HEK293T (cell line): ENCODE measurements at regions not wholly inside any gene's neighbourhood (a gene's known extent, or its start where the extent isn't known, plus 50 kb on each side); places are given as distances from the start of the nearest gene placed in this dataset.
A peak's percentile ranks its signal among the peaks of the same experiment; 100 is the strongest.

ENCODE experiments used
- CTCF ChIA-PET: fragments of 350-600 bp; formaldehyde crosslinking; extraction: SDS; loops from one replicate; lab custom pipeline; 2021; ENCODE audit warnings: antibody characterized with exemption, inconsistent platforms; lab: Yijun Ruan, JAX
- POLR2A ChIA-PET: fragments of 350-600 bp; formaldehyde crosslinking; extraction: SDS; loops from one replicate; lab custom pipeline; 2020; ENCODE audit warnings: antibody characterized with exemption, inconsistent platforms; lab: Yijun Ruan, JAX
- DNase-seq: peaks from one replicate; pipeline ENCODE4 v3.0.0; 2012; ENCODE audit warnings: mixed read lengths; ENCODE audit errors: extremely low spot score
- ARNT ChIP-seq: fragments of 450-650 bp; IDR thresholded peaks from 2 replicates; pipeline ENCODE4 v1.6.1; 2017; ENCODE audit warnings: mild to moderate bottlenecking
- BHLHE40 ChIP-seq: fragments of 450-650 bp; IDR thresholded peaks from 2 replicates; pipeline ENCODE4 v1.6.1; 2016; ENCODE audit warnings: mild to moderate bottlenecking, moderate library complexity, borderline replicate concordance
- CTBP1 ChIP-seq: fragments of 450-650 bp; IDR thresholded peaks from 2 replicates; pipeline ENCODE4 v1.6.1; 2016; ENCODE audit warnings: borderline replicate concordance
- ELF4 ChIP-seq: fragments of 450-650 bp; IDR thresholded peaks from 2 replicates; pipeline ENCODE4 v1.6.1; 2017; ENCODE audit warnings: antibody characterized with exemption
- FOXA1 ChIP-seq: fragments of 450-650 bp; IDR thresholded peaks from 2 replicates; pipeline ENCODE4 v1.6.1; 2016; ENCODE audit warnings: mild to moderate bottlenecking
- FOXK2 ChIP-seq: fragments of 450-650 bp; IDR thresholded peaks from 2 replicates; pipeline ENCODE4 v1.6.1; 2016; ENCODE audit warnings: mild to moderate bottlenecking
- FOXM1 ChIP-seq: fragments of 450-650 bp; IDR thresholded peaks from 2 replicates; pipeline ENCODE4 v1.6.1; 2017; ENCODE audit warnings: mild to moderate bottlenecking, borderline replicate concordance
- HDGF ChIP-seq: fragments of 450-650 bp; IDR thresholded peaks from 2 replicates; pipeline ENCODE4 v1.6.1; 2017; ENCODE audit warnings: antibody characterized with exemption, borderline replicate concordance
- L3MBTL2 ChIP-seq: fragments of 450-650 bp; conservative IDR thresholded peaks from 2 replicates; pipeline ENCODE4 v1.6.1; 2016; ENCODE audit warnings: mild to moderate bottlenecking
- LEF1 ChIP-seq: fragments of 450-650 bp; IDR thresholded peaks from 2 replicates; pipeline ENCODE4 v1.6.1; 2017; ENCODE audit warnings: mild to moderate bottlenecking, borderline replicate concordance
- NFRKB ChIP-seq: fragments of 450-650 bp; IDR thresholded peaks from 2 replicates; pipeline ENCODE4 v1.6.1; 2016; ENCODE audit warnings: mild to moderate bottlenecking, moderate library complexity
- SP1 ChIP-seq: fragments of 450-650 bp; IDR thresholded peaks from 2 replicates; pipeline ENCODE4 v1.6.1; 2017
- SUZ12 ChIP-seq: fragments of 450-650 bp; IDR thresholded peaks from 2 replicates; pipeline ENCODE4 v1.6.1; 2016; ENCODE audit warnings: mild to moderate bottlenecking
- TARDBP ChIP-seq: fragments of 450-650 bp; IDR thresholded peaks from 2 replicates; pipeline ENCODE4 v1.6.1; 2016
- ZNF384 ChIP-seq: fragments of 450-650 bp; IDR thresholded peaks from 2 replicates; pipeline ENCODE4 v1.6.1; 2016
- TF ChIP-seq, protein P1 (sequence below): fragments of 450-650 bp; IDR thresholded peaks from 2 replicates; pipeline ENCODE4 v1.6.1; 2016

DNA sequence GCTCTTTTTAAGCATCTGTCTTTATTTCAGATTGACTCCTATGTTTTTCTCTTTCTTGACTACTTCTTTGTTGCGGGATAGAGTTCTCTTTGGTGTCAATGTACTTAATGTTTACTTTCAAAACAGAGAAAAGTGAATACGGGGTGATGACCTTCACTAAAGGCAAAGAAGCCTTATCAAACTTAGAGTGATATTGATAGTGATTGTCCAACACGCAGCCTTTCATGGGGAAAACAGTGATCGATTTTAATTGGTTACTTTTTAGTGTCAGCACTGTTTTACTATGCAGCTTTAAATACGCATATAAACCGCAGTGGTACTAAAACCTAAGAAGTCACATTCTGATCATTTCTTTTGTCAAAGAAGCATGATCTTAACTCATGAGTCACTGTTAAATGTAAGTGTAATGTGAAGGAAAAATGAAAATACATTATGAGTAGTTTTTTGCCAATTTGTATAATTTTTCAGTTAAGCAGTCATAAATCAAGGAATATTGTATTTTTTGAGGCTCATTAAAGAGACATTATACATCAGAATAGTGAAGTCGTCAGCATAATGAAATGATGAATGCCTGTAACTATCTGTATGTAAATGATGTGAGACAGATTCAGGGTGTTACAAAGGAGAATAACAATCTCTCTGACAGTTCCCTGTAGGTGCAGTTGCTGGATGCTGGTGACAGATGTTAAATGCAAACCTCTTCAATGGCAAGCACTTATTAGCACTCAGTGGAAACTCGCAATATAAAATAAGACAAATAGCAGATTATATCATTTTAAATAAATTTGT, 2082.8 kb upstream of the TENM3 start:
- DNase-seq = no peak
- ChIA-PET CTCF (no interaction called here), POLR2A (no interaction called here)
- TF ChIP-seq ZNF384 = no peak
- TF ChIP-seq, protein P1, sequence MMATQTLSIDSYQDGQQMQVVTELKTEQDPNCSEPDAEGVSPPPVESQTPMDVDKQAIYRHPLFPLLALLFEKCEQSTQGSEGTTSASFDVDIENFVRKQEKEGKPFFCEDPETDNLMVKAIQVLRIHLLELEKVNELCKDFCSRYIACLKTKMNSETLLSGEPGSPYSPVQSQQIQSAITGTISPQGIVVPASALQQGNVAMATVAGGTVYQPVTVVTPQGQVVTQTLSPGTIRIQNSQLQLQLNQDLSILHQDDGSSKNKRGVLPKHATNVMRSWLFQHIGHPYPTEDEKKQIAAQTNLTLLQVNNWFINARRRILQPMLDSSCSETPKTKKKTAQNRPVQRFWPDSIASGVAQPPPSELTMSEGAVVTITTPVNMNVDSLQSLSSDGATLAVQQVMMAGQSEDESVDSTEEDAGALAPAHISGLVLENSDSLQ = peak; percentile 52

DNA sequence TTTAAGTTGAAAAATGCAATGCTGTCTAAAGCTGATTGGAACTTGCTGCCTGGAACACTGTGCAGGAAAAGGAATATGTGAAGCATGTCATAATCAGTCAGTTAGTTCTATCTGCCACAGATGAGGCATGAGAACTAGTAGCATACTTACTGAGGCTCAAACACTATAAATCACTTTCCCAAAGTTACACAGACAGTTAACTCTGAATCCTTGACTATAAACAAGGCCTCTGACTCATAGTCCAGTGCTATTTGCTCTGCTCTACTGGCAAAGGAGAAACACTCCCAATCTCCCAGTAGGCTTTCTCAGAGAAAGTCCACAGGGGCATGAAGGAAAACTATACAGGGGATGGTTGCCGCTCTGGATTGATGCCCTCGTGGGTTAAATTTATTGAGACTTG, 2078.4 kb upstream of the TENM3 start:
- ChIA-PET CTCF (no interaction called here), POLR2A (no interaction called here)
- TF ChIP-seq SP1 (no peak), ARNT (no peak), ZNF384 (no peak), ELF4 (no peak), CTBP1 (no peak), LEF1 (no peak)
- TF ChIP-seq, protein P1 = peak; percentile 93
- DNase-seq = peak; percentile 36

DNA sequence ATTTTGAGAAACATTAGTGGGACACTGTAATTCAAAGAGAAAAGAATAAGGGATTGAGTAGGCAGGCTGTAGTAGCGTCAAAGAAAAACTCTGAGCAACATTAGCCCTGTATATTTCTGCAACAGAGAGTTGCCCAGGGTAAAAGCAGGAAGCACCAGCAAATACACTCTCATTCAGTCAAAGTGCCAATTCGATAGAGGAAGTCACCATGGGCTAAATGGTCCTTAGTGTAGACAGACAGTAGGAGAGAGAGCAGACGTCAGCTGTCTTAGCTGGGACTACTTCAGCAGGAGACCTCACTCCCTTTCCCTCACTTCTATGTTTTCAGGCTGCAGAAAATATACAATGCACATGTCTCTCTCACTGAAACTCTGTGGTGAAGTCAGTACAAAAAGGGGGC, 2073.8 kb upstream of the TENM3 start:
- ChIA-PET CTCF (interaction anchor here (0.8 kb wide), 1 partner anchor 286 kb away, joined by 4 read pairs; no protein-coding TSS in a partner anchor), POLR2A (no interaction called here)
- no peak for DNase-seq

DNA sequence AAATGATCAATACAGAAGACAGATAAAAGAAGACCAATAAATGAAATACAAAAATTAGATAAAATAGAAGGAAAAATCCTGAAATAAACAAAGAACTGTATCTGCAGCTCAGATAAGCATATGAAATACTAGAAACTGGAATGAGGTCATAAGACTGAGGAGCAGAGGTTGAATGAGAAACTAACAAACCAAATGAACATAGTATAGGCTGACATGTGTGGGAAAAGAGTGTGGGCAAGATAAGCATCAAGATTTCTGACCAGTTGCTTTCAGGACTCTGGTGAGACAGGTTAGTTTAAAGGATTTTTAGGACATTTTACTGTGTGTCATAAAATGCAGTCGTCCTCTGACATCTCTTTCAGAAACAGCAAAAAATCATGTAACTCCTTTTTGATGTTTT, 2073.2 kb upstream of the TENM3 start:
- CTCF ChIA-PET = interaction anchor here (0.6 to 0.8 kb wide), 2 partner anchors 198 to 285 kb away, joined by 3 to 4 read pairs; no protein-coding TSS in a partner anchor
- POLR2A ChIA-PET = no interaction called here
- no peak for DNase-seq
- TF ChIP-seq SUZ12 = no peak
- TF ChIP-seq FOXK2 = no peak
- TF ChIP-seq ARNT = no peak
- no peak for TF ChIP-seq L3MBTL2
- TF ChIP-seq SP1 = no peak
- TF ChIP-seq FOXA1 = no peak
- TF ChIP-seq, protein P1 = no peak
- TF ChIP-seq ZNF384 = no peak
- TF ChIP-seq ELF4 = no peak
- TF ChIP-seq TARDBP = no peak
- TF ChIP-seq LEF1 = no peak
- no peak for TF ChIP-seq CTBP1
- no peak for TF ChIP-seq BHLHE40
- TF ChIP-seq NFRKB = no peak
- no peak for TF ChIP-seq FOXM1
- no peak for TF ChIP-seq HDGF

More for the DNA sequence above, 2073.8 kb upstream of the TENM3 start:
- no peak for TF ChIP-seq ZNF384
- no peak for TF ChIP-seq NFRKB
- no peak for TF ChIP-seq TARDBP
- TF ChIP-seq FOXK2 = no peak
- no peak for TF ChIP-seq CTBP1
- no peak for TF ChIP-seq BHLHE40
- no peak for TF ChIP-seq LEF1
- no peak for TF ChIP-seq FOXM1
- TF ChIP-seq L3MBTL2 = no peak
- TF ChIP-seq SP1 = no peak
- TF ChIP-seq HDGF = no peak
- no peak for TF ChIP-seq SUZ12
- no peak for TF ChIP-seq FOXA1
- no peak for TF ChIP-seq ARNT
- no peak for TF ChIP-seq ELF4
- TF ChIP-seq, protein P1 = no peak

DNA sequence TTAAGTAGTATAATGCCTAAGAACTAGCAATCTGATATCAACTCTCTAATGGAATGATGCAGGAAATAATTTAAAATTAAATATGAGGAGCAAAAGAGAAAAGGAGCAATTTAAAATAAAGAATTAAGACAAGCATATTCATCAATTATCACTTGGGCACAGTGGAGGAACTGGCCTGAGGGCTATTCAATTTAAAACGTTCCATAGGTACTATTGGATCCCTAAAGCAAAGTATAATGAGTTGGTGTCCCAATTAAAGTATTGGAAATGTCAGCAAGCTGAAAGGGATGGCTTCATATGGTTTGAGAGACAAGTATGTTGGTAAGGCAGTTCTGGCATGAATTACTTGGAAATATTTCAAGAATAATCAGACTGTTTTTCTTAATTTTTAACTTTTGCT, 2064.1 kb upstream of the TENM3 start:
- no peak for DNase-seq
- POLR2A ChIA-PET = no interaction called here
- TF ChIP-seq NFRKB (no peak), TARDBP (no peak), LEF1 (no peak), FOXM1 (no peak), ZNF384 (no peak), SUZ12 (no peak), L3MBTL2 (no peak), HDGF (no peak), ARNT (no peak), BHLHE40 (no peak), ELF4 (no peak), FOXK2 (no peak), SP1 (no peak), FOXA1 (no peak), CTBP1 (no peak)
- TF ChIP-seq, protein P1 = no peak
- CTCF ChIA-PET = no interaction called here

DNA sequence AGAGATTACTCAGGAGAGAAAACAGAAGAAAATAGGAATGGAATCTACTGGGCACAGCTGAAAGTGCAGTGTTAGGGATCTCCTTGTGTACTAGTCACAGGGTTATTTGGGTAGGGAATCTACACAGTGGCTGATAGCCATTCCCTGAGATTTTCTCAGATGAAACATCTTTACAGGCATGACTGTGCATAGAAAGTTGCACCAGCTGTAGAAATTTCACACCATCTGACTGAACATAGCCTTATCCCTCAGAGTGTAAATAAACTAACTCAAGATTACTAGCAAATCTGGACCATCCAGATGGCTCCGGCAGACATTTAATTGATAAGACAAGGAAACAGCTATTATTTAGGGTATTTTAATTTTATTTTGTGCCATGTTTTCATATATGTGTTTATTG, 2053.5 kb upstream of the TENM3 start:
- TF ChIP-seq FOXM1 (no peak), LEF1 (no peak)
- ChIA-PET POLR2A (no interaction called here), CTCF (no interaction called here)
- DNase-seq = no peak
